Astrocyte (in vitro differentiated cells and primary cell): ENCODE measurements at regions not wholly inside any gene's neighbourhood (a gene's known extent, or its start where the extent isn't known, plus 50 kb on each side); places are given as distances from the start of the nearest gene placed in this dataset.

Experiments used
- DNase-seq: peaks from one replicate; pipeline ENCODE4 v3.0.0-alpha.2; 2010; ENCODE audit warnings: low read depth
- FAIRE-seq: peaks from 2 replicates; lab custom pipeline; 2011; peaks lifted over from hg19 to GRCh38; lab: Jason Lieb, UNC
- H2AFZ ChIP-seq: 2 replicates; pipeline ENCODE4 v1.6.0; 2012; ENCODE audit warnings: low read depth, low read length, inconsistent platforms
- H3K27ac ChIP-seq: 2 replicates; pipeline ENCODE4 v1.5.1; 2011; ENCODE audit warnings: low read depth, low read length, inconsistent platforms
- H3K27me3 ChIP-seq: 2 replicates; pipeline ENCODE4 v1.6.0; 2011; ENCODE audit warnings: low read length, inconsistent platforms; ENCODE audit not compliant: insufficient read depth
- H3K36me3 ChIP-seq: 2 replicates; pipeline ENCODE4 v1.5.1; 2011; ENCODE audit warnings: low read length, inconsistent platforms; ENCODE audit not compliant: insufficient read depth
- H3K4me1 ChIP-seq: 2 replicates; pipeline ENCODE4 v1.5.1; 2011; ENCODE audit warnings: low read length, inconsistent platforms; ENCODE audit not compliant: insufficient read depth
- H3K4me2 ChIP-seq: 2 replicates; pipeline ENCODE4 v1.6.0; 2012; ENCODE audit warnings: low read length, inconsistent platforms
- H3K4me3 ChIP-seq: 2 replicates; pipeline ENCODE4 v1.5.1; 2011; ENCODE audit warnings: low read depth, mild to moderate bottlenecking, low read length, inconsistent platforms; ENCODE audit not compliant: insufficient read depth
- H3K79me2 ChIP-seq: 2 replicates; pipeline ENCODE4 v1.6.0; 2012; ENCODE audit warnings: mild to moderate bottlenecking, low read length, inconsistent platforms; ENCODE audit not compliant: insufficient read depth
- H3K9ac ChIP-seq: 2 replicates; pipeline ENCODE4 v1.6.0; 2012; ENCODE audit warnings: mild to moderate bottlenecking, low read length, inconsistent platforms
- H3K9me3 ChIP-seq: 2 replicates; pipeline ENCODE4 v1.5.1; 2012; ENCODE audit warnings: low read depth, mild to moderate bottlenecking, low read length, inconsistent platforms; ENCODE audit not compliant: insufficient read depth
- H4K20me1 ChIP-seq: 2 replicates; pipeline ENCODE4 v1.6.0; 2012; ENCODE audit warnings: low read length, inconsistent platforms; ENCODE audit not compliant: insufficient read depth
- H3K27ac Mint-ChIP-seq: one replicate; pipeline ENCODE4 v1.8.0; 2021; ENCODE audit warnings: mild to moderate bottlenecking, mixed read lengths; ENCODE audit not compliant: unreplicated experiment
- H3K27me3 Mint-ChIP-seq: one replicate; pipeline ENCODE4 v1.8.0; 2021; ENCODE audit warnings: low read depth, mixed read lengths; ENCODE audit not compliant: unreplicated experiment
- H3K36me3 Mint-ChIP-seq: one replicate; pipeline ENCODE4 v1.8.0; 2021; ENCODE audit warnings: low read depth, mixed read lengths; ENCODE audit not compliant: unreplicated experiment
- H3K4me1 Mint-ChIP-seq: one replicate; pipeline ENCODE4 v1.8.0; 2021; ENCODE audit warnings: low read depth, mixed read lengths; ENCODE audit not compliant: unreplicated experiment
- H3K4me3 Mint-ChIP-seq: one replicate; pipeline ENCODE4 v1.8.0; 2021; ENCODE audit warnings: mild to moderate bottlenecking, moderate library complexity, mixed read lengths; ENCODE audit not compliant: unreplicated experiment
- H3K9me3 Mint-ChIP-seq: one replicate; pipeline ENCODE4 v1.8.0; 2021; ENCODE audit warnings: mild to moderate bottlenecking, mixed read lengths; ENCODE audit not compliant: unreplicated experiment
- EZH2 ChIP-seq: IDR thresholded peaks from 2 replicates; pipeline ENCODE4 v1.6.1; 2012; ENCODE audit warnings: mild to moderate bottlenecking, low read length, inconsistent platforms; ENCODE audit not compliant: insufficient read depth
- TF ChIP-seq, protein P1 (sequence below): IDR thresholded peaks from 2 replicates; pipeline ENCODE4 v1.5.1; 2011; ENCODE audit warnings: low read depth, mild to moderate bottlenecking, inconsistent platforms, low read length, moderate library complexity; ENCODE audit not compliant: insufficient read depth

- FAIRE-seq, result no peak
- H3K4me1 Mint-ChIP-seq, result no peaks in the 10 kb centered on the region
- no peak overlapping the region for H3K4me3 Mint-ChIP-seq
- H3K4me1 ChIP-seq, result no peaks in the 10 kb centered on the region
- H3K4me3 ChIP-seq, result no peak overlapping the region
- H3K4me2 ChIP-seq, result no peak overlapping the region
- H3K9me3 Mint-ChIP-seq, result no peaks in the 10 kb centered on the region
- no peaks in the 10 kb centered on the region for H3K27me3 ChIP-seq
- no peak overlapping the region for H3K27ac Mint-ChIP-seq
- no peaks in the 10 kb centered on the region for H3K36me3 ChIP-seq
- no peak overlapping the region for H3K27ac ChIP-seq
- no peak overlapping the region for H3K9ac ChIP-seq
- peaks cover 27% of the 10 kb centered on the region for H3K27me3 Mint-ChIP-seq
- no peaks in the 10 kb centered on the region for H3K36me3 Mint-ChIP-seq
- no peak for TF ChIP-seq EZH2
- TF ChIP-seq, protein P1, sequence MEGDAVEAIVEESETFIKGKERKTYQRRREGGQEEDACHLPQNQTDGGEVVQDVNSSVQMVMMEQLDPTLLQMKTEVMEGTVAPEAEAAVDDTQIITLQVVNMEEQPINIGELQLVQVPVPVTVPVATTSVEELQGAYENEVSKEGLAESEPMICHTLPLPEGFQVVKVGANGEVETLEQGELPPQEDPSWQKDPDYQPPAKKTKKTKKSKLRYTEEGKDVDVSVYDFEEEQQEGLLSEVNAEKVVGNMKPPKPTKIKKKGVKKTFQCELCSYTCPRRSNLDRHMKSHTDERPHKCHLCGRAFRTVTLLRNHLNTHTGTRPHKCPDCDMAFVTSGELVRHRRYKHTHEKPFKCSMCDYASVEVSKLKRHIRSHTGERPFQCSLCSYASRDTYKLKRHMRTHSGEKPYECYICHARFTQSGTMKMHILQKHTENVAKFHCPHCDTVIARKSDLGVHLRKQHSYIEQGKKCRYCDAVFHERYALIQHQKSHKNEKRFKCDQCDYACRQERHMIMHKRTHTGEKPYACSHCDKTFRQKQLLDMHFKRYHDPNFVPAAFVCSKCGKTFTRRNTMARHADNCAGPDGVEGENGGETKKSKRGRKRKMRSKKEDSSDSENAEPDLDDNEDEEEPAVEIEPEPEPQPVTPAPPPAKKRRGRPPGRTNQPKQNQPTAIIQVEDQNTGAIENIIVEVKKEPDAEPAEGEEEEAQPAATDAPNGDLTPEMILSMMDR, result no peak
- H3K79me2 ChIP-seq, result no peaks in the 10 kb centered on the region
- no peak for DNase-seq
- peaks cover 3% of the 10 kb centered on the region for H3K9me3 ChIP-seq
- H4K20me1 ChIP-seq, result no peaks in the 10 kb centered on the region
- H2AFZ ChIP-seq, result no peak overlapping the region
Measured at GRCh38 chr2:21396252-21396651, 272.5 kb downstream of the TDRD15 start.

GRCh38 chr2:21401022-21401698, 277.4 kb downstream of the TDRD15 start:
- no peak for TF ChIP-seq EZH2
- TF ChIP-seq, protein P1, result no peak
- Histone ChIP-seq H3K79me2 (no peaks in the 10 kb centered on the region), H3K36me3 (no peaks in the 10 kb centered on the region), H3K4me3 (no peak overlapping the region), H3K9ac (no peak overlapping the region), H2AFZ (no peak overlapping the region), H3K4me1 (no peaks in the 10 kb centered on the region), H3K9me3 (no peaks in the 10 kb centered on the region), H3K27me3 (no peaks in the 10 kb centered on the region), H4K20me1 (no peaks in the 10 kb centered on the region), H3K27ac (no peak overlapping the region), H3K4me2 (no peak overlapping the region)
- no peak for DNase-seq
- FAIRE-seq, result no peak
- no peak overlapping the region for H3K4me3 Mint-ChIP-seq
- no peaks in the 10 kb centered on the region for H3K9me3 Mint-ChIP-seq
- no peak overlapping the region for H3K27ac Mint-ChIP-seq
- H3K36me3 Mint-ChIP-seq, result no peaks in the 10 kb centered on the region
- peaks cover 7% of the 10 kb centered on the region for H3K27me3 Mint-ChIP-seq
- no peaks in the 10 kb centered on the region for H3K4me1 Mint-ChIP-seq

GRCh38 chr2:21404137-21404536, 280.4 kb downstream of the TDRD15 start:
- H3K27me3 ChIP-seq, result no peaks in the 10 kb centered on the region
- no peak overlapping the region for H3K4me2 ChIP-seq
- no peaks in the 10 kb centered on the region for H3K36me3 ChIP-seq
- H3K9me3 ChIP-seq, result no peaks in the 10 kb centered on the region
- H3K27me3 Mint-ChIP-seq, result peaks cover 3% of the 10 kb centered on the region
- no peaks in the 10 kb centered on the region for H4K20me1 ChIP-seq
- H2AFZ ChIP-seq, result no peak overlapping the region
- no peak overlapping the region for H3K27ac ChIP-seq
- no peak for FAIRE-seq
- H3K4me3 Mint-ChIP-seq, result no peak overlapping the region
- H3K4me1 Mint-ChIP-seq, result no peaks in the 10 kb centered on the region
- no peaks in the 10 kb centered on the region for H3K4me1 ChIP-seq
- H3K9ac ChIP-seq, result no peak overlapping the region
- no peaks in the 10 kb centered on the region for H3K36me3 Mint-ChIP-seq
- no peak overlapping the region for H3K4me3 ChIP-seq
- H3K27ac Mint-ChIP-seq, result no peak overlapping the region
- H3K9me3 Mint-ChIP-seq, result no peaks in the 10 kb centered on the region
- DNase-seq, result no peak
- TF ChIP-seq, protein P1, result no peak
- TF ChIP-seq EZH2, result no peak
- H3K79me2 ChIP-seq, result no peaks in the 10 kb centered on the region
